HUDEP-2 (cell line): ENCODE measurements at regions not wholly inside any gene's neighbourhood (a gene's known extent, or its start where the extent isn't known, plus 50 kb on each side); places are given as distances from the start of the nearest gene placed in this dataset.
A peak's percentile ranks its signal among the peaks of the same experiment; 100 is the strongest.

Source experiments
- DNase-seq, 76 experiments: peaks; one replicate each; lab custom pipeline; 2025; ENCODE audit not compliant: unreplicated experiment in 76 of 76; lab: John Stamatoyannopoulos, UW

GRCh38 chr7:30212701-30213111 is 71.7 kb upstream of the ZNRF2 start:
- no peak for DNase-seq

GRCh38 chr7:30213637-30214036 is 70.8 kb upstream of the ZNRF2 start:
- DNase-seq: no peak

GRCh38 chr7:30214651-30215137 is 69.7 kb upstream of the ZNRF2 start:
- DNase-seq: no peak

- DNase-seq: no peak
Observed at GRCh38 chr7:30221764-30222163, 62.6 kb upstream of the ZNRF2 start.

GRCh38 chr7:30222515-30223215 is 61.7 kb upstream of the ZNRF2 start:
- DNase-seq: no peak

- DNase-seq: no peak
Observed at GRCh38 chr7:30223896-30224295, 60.5 kb upstream of the ZNRF2 start.

GRCh38 chr7:30224511-30225062 is 59.8 kb upstream of the ZNRF2 start:
- no peak for DNase-seq

GRCh38 chr7:30225863-30226613 is 58.4 kb upstream of the ZNRF2 start:
- peak in 1 of 76 experiments; percentile 3 for DNase-seq

GRCh38 chr7:30226614-30227268 is 57.7 kb upstream of the ZNRF2 start:
- peak in 2 of 76 experiments; percentile 10 to 17 for DNase-seq

GRCh38 chr7:30231271-30231670 is 53.1 kb upstream of the ZNRF2 start:
- no peak for DNase-seq

- DNase-seq: no peak
Observed at GRCh38 chr7:30232391-30232790, 52.0 kb upstream of the ZNRF2 start.
